ENCODE measurements at regions not wholly inside any gene's neighbourhood (a gene's known extent, or its start where the extent isn't known, plus 50 kb on each side); places are given as distances from the start of the nearest gene placed in this dataset.

DNA sequence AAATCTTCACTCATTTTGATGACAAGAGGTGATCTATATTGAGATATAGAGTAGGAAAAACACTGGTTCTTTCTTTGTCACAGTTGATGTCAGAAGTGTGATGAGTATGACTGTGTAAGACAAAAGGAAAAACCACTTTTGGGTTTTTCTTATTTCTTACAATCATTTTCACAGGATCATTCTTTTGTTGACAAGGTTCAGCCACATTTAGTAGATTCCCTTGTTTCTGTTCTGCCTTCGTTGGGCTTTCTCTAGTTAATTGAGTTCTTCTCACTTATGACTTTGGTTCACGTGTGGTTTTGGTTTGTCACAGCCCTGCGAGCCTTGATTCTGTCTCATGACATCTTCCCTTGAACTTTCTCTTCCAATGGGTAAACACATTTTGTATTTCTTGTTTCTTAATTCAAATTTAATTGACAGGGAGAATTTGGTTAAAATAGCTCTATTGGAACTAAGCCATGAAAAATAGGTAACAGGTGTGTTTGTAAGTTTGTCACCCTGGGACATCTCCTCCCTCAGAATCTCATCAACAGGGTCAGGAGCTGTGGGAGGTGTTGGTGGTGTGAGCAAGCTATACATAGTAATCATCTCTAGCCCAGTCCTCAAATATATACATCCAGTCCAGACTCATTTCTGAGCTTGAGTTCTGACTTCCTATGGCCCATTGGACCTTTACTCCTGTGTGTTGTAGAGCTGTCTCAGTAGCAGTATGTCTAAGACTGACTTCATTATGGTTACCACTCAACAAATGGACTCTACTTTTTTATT lies 255.3 kb downstream of the BMP4 start:
- TF ChIP-seq, protein P1, sequence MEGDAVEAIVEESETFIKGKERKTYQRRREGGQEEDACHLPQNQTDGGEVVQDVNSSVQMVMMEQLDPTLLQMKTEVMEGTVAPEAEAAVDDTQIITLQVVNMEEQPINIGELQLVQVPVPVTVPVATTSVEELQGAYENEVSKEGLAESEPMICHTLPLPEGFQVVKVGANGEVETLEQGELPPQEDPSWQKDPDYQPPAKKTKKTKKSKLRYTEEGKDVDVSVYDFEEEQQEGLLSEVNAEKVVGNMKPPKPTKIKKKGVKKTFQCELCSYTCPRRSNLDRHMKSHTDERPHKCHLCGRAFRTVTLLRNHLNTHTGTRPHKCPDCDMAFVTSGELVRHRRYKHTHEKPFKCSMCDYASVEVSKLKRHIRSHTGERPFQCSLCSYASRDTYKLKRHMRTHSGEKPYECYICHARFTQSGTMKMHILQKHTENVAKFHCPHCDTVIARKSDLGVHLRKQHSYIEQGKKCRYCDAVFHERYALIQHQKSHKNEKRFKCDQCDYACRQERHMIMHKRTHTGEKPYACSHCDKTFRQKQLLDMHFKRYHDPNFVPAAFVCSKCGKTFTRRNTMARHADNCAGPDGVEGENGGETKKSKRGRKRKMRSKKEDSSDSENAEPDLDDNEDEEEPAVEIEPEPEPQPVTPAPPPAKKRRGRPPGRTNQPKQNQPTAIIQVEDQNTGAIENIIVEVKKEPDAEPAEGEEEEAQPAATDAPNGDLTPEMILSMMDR (IDR thresholded peaks at IDR 0.05) = no peak
- no peak for TF ChIP-seq EZH2 (IDR thresholded peaks at IDR 0.05; ENCODE audit: borderline replicate concordance, insufficient read depth, low read depth, low read length, poor library complexity, severe bottlenecking)
- no peak overlapping the region for H3K4me2 ChIP-seq (replicated peaks; ENCODE audit: low read depth, low read length, poor library complexity, severe bottlenecking)
- H4K20me1 ChIP-seq (ENCODE audit: control insufficient read depth, insufficient read depth, low read length, poor library complexity, severe bottlenecking) = no peaks in the 10 kb centered on the region
- no peak overlapping the region for H2AFZ ChIP-seq (ENCODE audit: insufficient read depth, low read depth, low read length, poor library complexity, severe bottlenecking)
- H3K9ac ChIP-seq (ENCODE audit: low read length) = no peak overlapping the region
- H3K27ac ChIP-seq (ENCODE audit: low read length in 2 of 2) = no peak overlapping the region
- Mint-ChIP-seq H3K4me1 (no peaks in the 10 kb centered on the region), H3K9me3 (ENCODE audit: insufficient read depth) (peaks cover 1% of the 10 kb centered on the region), H3K4me3 (no peak overlapping the region), H3K27me3 (no peaks in the 10 kb centered on the region), H3K27ac (no peak overlapping the region)
- no peaks in the 10 kb centered on the region for H3K9me3 ChIP-seq (ENCODE audit: control extremely low read depth in 1 of 3, control insufficient read depth in 2 of 3, insufficient read depth in 1 of 3, low read length in 2 of 3)
- no peaks in the 10 kb centered on the region for H3K36me3 ChIP-seq (replicated peaks in 1 of 2; ENCODE audit: control extremely low read depth in 1 of 2, control insufficient read depth in 1 of 2, extremely low read depth in 1 of 2, insufficient read depth in 2 of 2, low read length in 1 of 2)
- no peaks in the 10 kb centered on the region for H3K4me1 ChIP-seq (ENCODE audit: control insufficient read depth in 2 of 2, insufficient read depth in 2 of 2, low read length in 2 of 2)
- ChIA-PET CTCF (no interaction called here), POLR2A (no interaction called here)
- no CpG with 5 or more reads among the region's 3 CpGs for WGBS (ENCODE audit: insufficient coverage)
- H3K27me3 ChIP-seq (replicated peaks in 1 of 4; ENCODE audit: control extremely low read depth in 1 of 4, control insufficient read depth in 3 of 4, insufficient read depth in 4 of 4, low read length in 3 of 4) = peaks cover 0 to under 1% (median 0%) of the 10 kb centered on the region in 4 experiments
- no peak for ATAC-seq (ENCODE audit: low read depth)
- no peak overlapping the region for H3K4me3 ChIP-seq (ENCODE audit: control extremely low read depth in 1 of 5, extremely low read depth in 1 of 5, insufficient read depth in 1 of 5, low read depth in 2 of 5, low read length in 4 of 5)
- intact Hi-C loops (cut with micrococcal nuclease) = no loop called here
- DNase-seq = no peak
- no peaks in the 10 kb centered on the region for H3K79me2 ChIP-seq (ENCODE audit: control insufficient read depth, insufficient read depth, low read length)

DNA sequence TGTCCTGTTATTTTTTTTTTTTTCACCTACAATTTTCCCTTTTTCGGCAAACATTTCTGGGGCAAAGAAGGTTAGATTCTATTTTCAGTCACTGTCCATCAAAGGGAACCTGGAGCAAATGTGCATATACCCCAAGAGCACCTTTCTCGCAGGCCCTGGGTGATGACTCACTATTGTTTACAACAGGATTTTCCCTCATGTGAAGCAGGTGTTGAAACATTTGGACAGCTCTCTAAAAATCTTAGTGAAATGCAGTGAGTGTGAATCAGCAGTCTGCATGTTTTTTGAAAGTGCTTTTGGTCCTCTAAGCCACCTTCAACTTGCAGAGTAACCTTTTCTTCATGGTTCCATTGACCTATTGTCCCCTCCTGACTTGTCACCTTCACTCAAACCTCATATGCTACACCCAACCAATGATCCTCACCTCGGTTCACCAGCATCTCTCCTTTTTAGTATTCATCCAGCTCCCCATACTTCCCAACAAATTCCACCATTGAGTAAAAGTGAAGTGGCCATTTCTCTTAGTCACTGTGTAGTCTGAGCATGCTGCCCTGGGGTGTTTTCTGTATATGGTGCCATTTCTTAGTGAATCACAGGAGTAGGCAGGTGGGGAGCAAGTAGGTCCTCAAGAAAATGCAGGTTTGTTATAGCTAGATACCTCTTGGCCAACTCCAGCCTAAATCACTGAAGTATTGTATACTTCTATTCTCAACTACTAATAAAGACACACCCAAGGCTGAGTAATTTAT lies 260.2 kb downstream of the BMP4 start:
- no peaks in the 10 kb centered on the region for H3K36me3 ChIP-seq (replicated peaks in 1 of 2; ENCODE audit: control extremely low read depth in 1 of 2, control insufficient read depth in 1 of 2, extremely low read depth in 1 of 2, insufficient read depth in 2 of 2, low read length in 1 of 2)
- no peak overlapping the region for H3K4me2 ChIP-seq (replicated peaks; ENCODE audit: low read depth, low read length, poor library complexity, severe bottlenecking)
- H3K4me1 Mint-ChIP-seq = no peaks in the 10 kb centered on the region
- no peak overlapping the region for H2AFZ ChIP-seq (ENCODE audit: insufficient read depth, low read depth, low read length, poor library complexity, severe bottlenecking)
- H3K9ac ChIP-seq (ENCODE audit: low read length) = no peak overlapping the region
- TF ChIP-seq, protein P1 (IDR thresholded peaks at IDR 0.05) = no peak
- no peak for TF ChIP-seq EZH2 (IDR thresholded peaks at IDR 0.05; ENCODE audit: borderline replicate concordance, insufficient read depth, low read depth, low read length, poor library complexity, severe bottlenecking)
- DNase-seq = no peak
- no peaks in the 10 kb centered on the region for H3K4me1 ChIP-seq (ENCODE audit: control insufficient read depth in 2 of 2, insufficient read depth in 2 of 2, low read length in 2 of 2)
- H3K27me3 ChIP-seq (replicated peaks in 1 of 4; ENCODE audit: control extremely low read depth in 1 of 4, control insufficient read depth in 3 of 4, insufficient read depth in 4 of 4, low read length in 3 of 4) = peaks cover 0 to 3% (median 0%) of the 10 kb centered on the region in 4 experiments
- H3K4me3 Mint-ChIP-seq = no peak overlapping the region
- CTCF ChIA-PET = no interaction called here
- intact Hi-C loops (cut with micrococcal nuclease) = no loop called here
- H3K9me3 Mint-ChIP-seq (ENCODE audit: insufficient read depth) = peaks cover 5% of the 10 kb centered on the region
- peaks cover 5% of the 10 kb centered on the region for H3K27me3 Mint-ChIP-seq
- no peak for ATAC-seq (ENCODE audit: low read depth)
- no peaks in the 10 kb centered on the region for H3K79me2 ChIP-seq (ENCODE audit: control insufficient read depth, insufficient read depth, low read length)
- H3K27ac Mint-ChIP-seq = no peak overlapping the region
- no peaks in the 10 kb centered on the region for H4K20me1 ChIP-seq (ENCODE audit: control insufficient read depth, insufficient read depth, low read length, poor library complexity, severe bottlenecking)
- POLR2A ChIA-PET = no interaction called here
- 100% methylated on average over 1 of the region's 3 CpGs for WGBS (ENCODE audit: insufficient coverage)
- H3K4me3 ChIP-seq (ENCODE audit: control extremely low read depth in 1 of 5, extremely low read depth in 1 of 5, insufficient read depth in 1 of 5, low read depth in 2 of 5, low read length in 4 of 5) = no peak overlapping the region
- H3K27ac ChIP-seq (ENCODE audit: low read length in 2 of 2) = no peak overlapping the region
- H3K9me3 ChIP-seq (ENCODE audit: control extremely low read depth in 1 of 3, control insufficient read depth in 2 of 3, insufficient read depth in 1 of 3, low read length in 2 of 3) = no peaks in the 10 kb centered on the region

All from B cell (primary cell).